Smooth muscle cell (in vitro differentiated cells): ENCODE measurements at regions not wholly inside any gene's neighbourhood (a gene's known extent, or its start where the extent isn't known, plus 50 kb on each side); places are given as distances from the start of the nearest gene placed in this dataset.
A peak's percentile ranks its signal among the peaks of the same experiment; 100 is the strongest.

ENCODE experiments used
- DNase-seq: peaks from one replicate; lab custom pipeline; 2025; ENCODE audit not compliant: unreplicated experiment; lab: John Stamatoyannopoulos, UW
- H2AFZ ChIP-seq: fragments of 200-600 bp; sonication (generic); 2 replicates; pipeline ENCODE4 v1.6.0; 2016; ENCODE audit warnings: antibody characterized with exemption, low read depth, mild to moderate bottlenecking
- H3F3A ChIP-seq: fragments of 200-600 bp; sonication (generic); 2 replicates; pipeline ENCODE4 v1.6.0; 2017; ENCODE audit warnings: antibody characterized with exemption, low read depth
- H3K27ac ChIP-seq: fragments of 200-600 bp; sonication (generic); 2 replicates; pipeline ENCODE4 v1.5.1; 2016; ENCODE audit warnings: low read depth, mild to moderate bottlenecking
- H3K27me3 ChIP-seq: fragments of 200-600 bp; sonication (generic); 2 replicates; pipeline ENCODE4 v1.6.1; 2016; ENCODE audit warnings: low read depth, mild to moderate bottlenecking
- H3K36me3 ChIP-seq: fragments of 200-600 bp; sonication (generic); 2 replicates; pipeline ENCODE4 v1.5.1; 2016; ENCODE audit warnings: low read depth
- H3K4me1 ChIP-seq: fragments of 200-600 bp; sonication (generic); 2 replicates; pipeline ENCODE4 v1.5.1; 2016; ENCODE audit warnings: low read depth
- H3K4me2 ChIP-seq: fragments of 200-600 bp; sonication (generic); 2 replicates; pipeline ENCODE4 v1.6.0; 2016; ENCODE audit warnings: mild to moderate bottlenecking
- H3K4me3 ChIP-seq: fragments of 200-600 bp; sonication (generic); 2 replicates; pipeline ENCODE4 v1.5.1; 2016; ENCODE audit warnings: mild to moderate bottlenecking
- H3K79me2 ChIP-seq: fragments of 200-600 bp; sonication (generic); 2 replicates; pipeline ENCODE4 v1.6.0; 2016; ENCODE audit warnings: low read depth, mild to moderate bottlenecking
- H3K9ac ChIP-seq: fragments of 200-600 bp; sonication (generic); 2 replicates; pipeline ENCODE4 v1.6.0; 2016; ENCODE audit warnings: low read depth
- H3K9me3 ChIP-seq: fragments of 200-600 bp; sonication (generic); replicated peaks from 2 replicates; pipeline ENCODE4 v1.5.1; 2016; ENCODE audit warnings: low read depth
- H4K20me1 ChIP-seq: fragments of 200-600 bp; sonication (generic); 2 replicates; pipeline ENCODE4 v1.6.0; 2016; ENCODE audit warnings: low read depth
- WGBS: methylation state at CpG from one replicate; pipeline ENCODE4 v1.1.7; 2016; ENCODE audit warnings: low lambda C conversion rate; 5-methylcytosine and 5-hydroxymethylcytosine counted together
- TF ChIP-seq, protein P1 (sequence below): fragments of 200-600 bp; sonication (generic); IDR thresholded peaks from 2 replicates; pipeline ENCODE4 v1.5.1; 2017; ENCODE audit warnings: borderline replicate concordance, mild to moderate bottlenecking, antibody characterized with exemption; ENCODE audit not compliant: insufficient read depth, poor library complexity, severe bottlenecking

DNA sequence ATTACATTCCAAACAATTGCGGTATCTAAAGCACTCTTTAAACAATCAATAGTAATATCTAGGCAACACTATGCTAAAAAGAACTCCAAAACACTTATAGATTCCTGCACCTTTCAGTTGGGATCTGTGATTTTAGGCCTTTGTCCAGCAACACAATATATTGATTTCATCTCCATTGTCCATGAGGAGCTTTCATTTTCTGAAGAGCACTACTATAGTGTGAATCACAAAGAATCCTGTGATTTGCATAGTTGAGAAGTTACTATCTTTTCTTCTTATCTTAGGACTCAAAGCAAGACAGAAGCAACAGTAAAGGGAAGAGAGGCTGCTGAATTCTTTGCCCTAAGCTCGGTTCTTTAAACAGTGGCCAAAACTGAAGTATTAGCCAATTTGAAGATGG lies 846.8 kb downstream of the IPMK start:
- DNase-seq = no peak
- Histone ChIP-seq H4K20me1 (no peaks in the 10 kb centered on the region), H3K9ac (no peak overlapping the region), H2AFZ (peak overlapping the region; percentile 62), H3K27me3 (no peaks in the 10 kb centered on the region), H3F3A (no peaks in the 10 kb centered on the region), H3K27ac (no peak overlapping the region), H3K4me3 (no peak overlapping the region), H3K9me3 (no peaks in the 10 kb centered on the region), H3K36me3 (no peaks in the 10 kb centered on the region), H3K79me2 (no peaks in the 10 kb centered on the region), H3K4me1 (no peaks in the 10 kb centered on the region), H3K4me2 (no peak overlapping the region)
- 79% methylated on average over 2 of the region's 2 CpGs for WGBS
- TF ChIP-seq, protein P1, sequence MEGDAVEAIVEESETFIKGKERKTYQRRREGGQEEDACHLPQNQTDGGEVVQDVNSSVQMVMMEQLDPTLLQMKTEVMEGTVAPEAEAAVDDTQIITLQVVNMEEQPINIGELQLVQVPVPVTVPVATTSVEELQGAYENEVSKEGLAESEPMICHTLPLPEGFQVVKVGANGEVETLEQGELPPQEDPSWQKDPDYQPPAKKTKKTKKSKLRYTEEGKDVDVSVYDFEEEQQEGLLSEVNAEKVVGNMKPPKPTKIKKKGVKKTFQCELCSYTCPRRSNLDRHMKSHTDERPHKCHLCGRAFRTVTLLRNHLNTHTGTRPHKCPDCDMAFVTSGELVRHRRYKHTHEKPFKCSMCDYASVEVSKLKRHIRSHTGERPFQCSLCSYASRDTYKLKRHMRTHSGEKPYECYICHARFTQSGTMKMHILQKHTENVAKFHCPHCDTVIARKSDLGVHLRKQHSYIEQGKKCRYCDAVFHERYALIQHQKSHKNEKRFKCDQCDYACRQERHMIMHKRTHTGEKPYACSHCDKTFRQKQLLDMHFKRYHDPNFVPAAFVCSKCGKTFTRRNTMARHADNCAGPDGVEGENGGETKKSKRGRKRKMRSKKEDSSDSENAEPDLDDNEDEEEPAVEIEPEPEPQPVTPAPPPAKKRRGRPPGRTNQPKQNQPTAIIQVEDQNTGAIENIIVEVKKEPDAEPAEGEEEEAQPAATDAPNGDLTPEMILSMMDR = no peak

DNA sequence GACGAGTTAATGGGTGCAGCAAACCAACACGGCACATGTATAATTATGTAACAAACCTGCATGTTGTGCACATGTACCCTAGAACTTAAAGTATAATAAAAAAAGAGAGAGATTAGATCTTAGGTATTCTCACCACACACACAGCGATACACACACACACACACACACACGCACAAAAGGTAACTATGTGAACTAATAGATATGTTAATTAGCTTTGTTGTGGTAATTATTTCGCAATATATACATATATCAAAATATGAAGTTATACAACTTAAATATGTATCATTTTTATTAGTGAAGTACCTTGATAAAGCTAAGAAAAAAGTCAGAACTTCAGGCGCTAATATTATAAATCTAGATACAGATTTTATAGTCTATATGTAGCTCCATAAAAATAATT lies 849.2 kb downstream of the IPMK start:
- Histone ChIP-seq H3K4me3 (no peak overlapping the region), H4K20me1 (no peaks in the 10 kb centered on the region), H3K9me3 (no peaks in the 10 kb centered on the region), H2AFZ (no peak overlapping the region), H3K4me2 (no peak overlapping the region), H3K36me3 (no peaks in the 10 kb centered on the region), H3K9ac (no peak overlapping the region), H3K27me3 (no peaks in the 10 kb centered on the region), H3K4me1 (no peaks in the 10 kb centered on the region), H3F3A (no peaks in the 10 kb centered on the region), H3K79me2 (no peaks in the 10 kb centered on the region), H3K27ac (no peak overlapping the region)
- WGBS = 94% methylated on average over 6 of the region's 6 CpGs
- TF ChIP-seq, protein P1 = no peak
- no peak for DNase-seq

DNA sequence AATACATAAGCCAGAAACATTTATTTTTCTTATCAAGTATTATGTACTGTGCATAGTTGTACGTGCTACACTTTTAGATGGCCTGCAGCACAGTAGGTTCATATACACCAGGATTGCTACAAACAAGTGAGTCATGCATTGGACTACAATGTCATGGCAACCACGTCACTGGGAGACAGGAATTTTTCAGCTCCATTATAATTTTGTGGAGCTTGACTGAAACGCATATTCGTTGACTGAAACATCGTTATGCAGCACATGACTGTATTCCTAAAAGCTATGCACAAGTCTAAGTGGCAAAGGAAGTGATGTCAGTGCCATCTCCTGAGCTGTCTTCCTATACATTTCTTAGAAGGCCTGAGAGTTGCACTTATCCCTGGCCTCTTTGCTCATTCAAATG lies 871.8 kb downstream of the IPMK start:
- H3K36me3 ChIP-seq = no peaks in the 10 kb centered on the region
- no peak overlapping the region for H3K9ac ChIP-seq
- no peak overlapping the region for H2AFZ ChIP-seq
- WGBS = 89% methylated on average over 5 of the region's 5 CpGs
- H4K20me1 ChIP-seq = no peaks in the 10 kb centered on the region
- H3K9me3 ChIP-seq = no peaks in the 10 kb centered on the region
- H3K27me3 ChIP-seq = no peaks in the 10 kb centered on the region
- TF ChIP-seq, protein P1 = no peak
- no peaks in the 10 kb centered on the region for H3F3A ChIP-seq
- no peaks in the 10 kb centered on the region for H3K4me1 ChIP-seq
- no peak overlapping the region for H3K4me2 ChIP-seq
- no peak overlapping the region for H3K4me3 ChIP-seq
- no peak overlapping the region for H3K27ac ChIP-seq
- no peaks in the 10 kb centered on the region for H3K79me2 ChIP-seq
- no peak for DNase-seq

DNA sequence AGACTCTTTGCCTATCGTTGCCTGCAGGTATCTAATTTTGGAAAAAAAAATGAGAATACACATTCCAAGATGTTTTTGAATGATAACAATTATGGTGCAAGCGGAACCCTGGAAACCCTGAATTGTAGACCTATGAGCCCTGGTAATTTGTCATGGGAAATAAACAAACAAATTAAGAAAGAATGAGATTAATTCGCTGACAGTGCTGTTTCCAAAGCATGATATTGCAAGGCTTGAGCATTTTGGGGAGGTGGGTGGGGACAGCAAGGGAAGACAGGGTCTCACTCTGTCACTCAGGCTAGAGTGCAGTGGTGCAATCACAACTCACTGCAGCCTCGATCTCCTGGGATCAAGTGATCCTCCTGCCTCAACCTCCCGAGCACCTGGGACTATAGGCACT lies 900.3 kb downstream of the IPMK start:
- no peaks in the 10 kb centered on the region for H3F3A ChIP-seq
- H4K20me1 ChIP-seq = no peaks in the 10 kb centered on the region
- no peak overlapping the region for H3K4me3 ChIP-seq
- H2AFZ ChIP-seq = no peak overlapping the region
- TF ChIP-seq, protein P1 = no peak
- no peaks in the 10 kb centered on the region for H3K79me2 ChIP-seq
- no peak for DNase-seq
- no peaks in the 10 kb centered on the region for H3K4me1 ChIP-seq
- H3K27me3 ChIP-seq = no peaks in the 10 kb centered on the region
- H3K4me2 ChIP-seq = no peak overlapping the region
- no peak overlapping the region for H3K9ac ChIP-seq
- no peaks in the 10 kb centered on the region for H3K9me3 ChIP-seq
- H3K27ac ChIP-seq = no peak overlapping the region
- no peaks in the 10 kb centered on the region for H3K36me3 ChIP-seq
- 89% methylated on average over 5 of the region's 5 CpGs for WGBS
